ENCODE measurements at regions not wholly inside any gene's neighbourhood (a gene's known extent, or its start where the extent isn't known, plus 50 kb on each side); places are given as distances from the start of the nearest gene placed in this dataset.

DNA sequence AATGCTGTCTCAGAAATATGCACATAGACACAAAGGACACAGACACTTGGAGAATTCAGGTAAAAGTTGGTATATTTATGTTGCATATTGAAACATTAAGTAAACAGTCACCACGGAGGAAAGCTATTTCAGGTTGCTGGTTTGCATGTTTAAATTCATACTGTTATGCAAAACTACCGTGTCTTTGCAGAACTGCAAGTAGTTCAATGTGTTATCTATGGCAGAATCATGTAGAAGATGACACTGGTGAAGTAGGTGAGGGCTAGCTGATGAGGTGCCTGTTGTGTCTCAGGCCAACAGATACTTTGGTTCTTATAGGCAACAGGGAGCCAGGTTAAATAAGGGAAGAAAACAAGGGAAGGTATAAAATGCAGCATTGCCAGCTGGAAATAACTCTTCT lies 511.3 kb downstream of the DIPK2A start:
- H3K27me3 ChIP-seq (ENCODE audit: control insufficient read depth, insufficient read depth, low read length, poor library complexity, severe bottlenecking): no peaks in the 10 kb centered on the region
- WGBS, 2 experiments (ENCODE audit: insufficient coverage in 1 of 2, insufficient read length in 1 of 2): 76 to 77% methylated on average over 2 of the region's 2 CpGs
- H3K27ac Mint-ChIP-seq: no peak overlapping the region
- H3K4me3 Mint-ChIP-seq: no peak overlapping the region
- H3K36me3 ChIP-seq (ENCODE audit: control insufficient read depth, insufficient read depth, low read length): no peaks in the 10 kb centered on the region
- no peak overlapping the region for H3K9ac ChIP-seq (ENCODE audit: extremely low read depth, low read length, poor library complexity, severe bottlenecking)
- no peak overlapping the region for H3K4me3 ChIP-seq (ENCODE audit: low read length)
- H3K27me3 Mint-ChIP-seq (ENCODE audit: insufficient read depth): no peaks in the 10 kb centered on the region
- no peaks in the 10 kb centered on the region for H3K4me1 ChIP-seq (ENCODE audit: control insufficient read depth, insufficient read depth, low read length)
- H3K27ac ChIP-seq (ENCODE audit: low read depth, low read length): no peak overlapping the region
- no peaks in the 10 kb centered on the region for H3K9me3 Mint-ChIP-seq
- no peaks in the 10 kb centered on the region for H3K9me3 ChIP-seq (ENCODE audit: control insufficient read depth, low read length)
- H3K36me3 Mint-ChIP-seq (ENCODE audit: low read depth): no peaks in the 10 kb centered on the region
- no peak for DNase-seq
- no peaks in the 10 kb centered on the region for H3K4me1 Mint-ChIP-seq
- TF ChIP-seq, protein P1, sequence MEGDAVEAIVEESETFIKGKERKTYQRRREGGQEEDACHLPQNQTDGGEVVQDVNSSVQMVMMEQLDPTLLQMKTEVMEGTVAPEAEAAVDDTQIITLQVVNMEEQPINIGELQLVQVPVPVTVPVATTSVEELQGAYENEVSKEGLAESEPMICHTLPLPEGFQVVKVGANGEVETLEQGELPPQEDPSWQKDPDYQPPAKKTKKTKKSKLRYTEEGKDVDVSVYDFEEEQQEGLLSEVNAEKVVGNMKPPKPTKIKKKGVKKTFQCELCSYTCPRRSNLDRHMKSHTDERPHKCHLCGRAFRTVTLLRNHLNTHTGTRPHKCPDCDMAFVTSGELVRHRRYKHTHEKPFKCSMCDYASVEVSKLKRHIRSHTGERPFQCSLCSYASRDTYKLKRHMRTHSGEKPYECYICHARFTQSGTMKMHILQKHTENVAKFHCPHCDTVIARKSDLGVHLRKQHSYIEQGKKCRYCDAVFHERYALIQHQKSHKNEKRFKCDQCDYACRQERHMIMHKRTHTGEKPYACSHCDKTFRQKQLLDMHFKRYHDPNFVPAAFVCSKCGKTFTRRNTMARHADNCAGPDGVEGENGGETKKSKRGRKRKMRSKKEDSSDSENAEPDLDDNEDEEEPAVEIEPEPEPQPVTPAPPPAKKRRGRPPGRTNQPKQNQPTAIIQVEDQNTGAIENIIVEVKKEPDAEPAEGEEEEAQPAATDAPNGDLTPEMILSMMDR (conservative IDR thresholded peaks at IDR 0.05): no peak

GRCh38 chr3:144487011-144487410 lies 515.4 kb downstream of the DIPK2A start:
- Mint-ChIP-seq H3K9me3 (no peaks in the 10 kb centered on the region), H3K27me3 (ENCODE audit: insufficient read depth) (no peaks in the 10 kb centered on the region), H3K36me3 (ENCODE audit: low read depth) (no peaks in the 10 kb centered on the region), H3K27ac (no peak overlapping the region), H3K4me1 (no peaks in the 10 kb centered on the region), H3K4me3 (no peak overlapping the region)
- Histone ChIP-seq H3K27me3 (ENCODE audit: control insufficient read depth, insufficient read depth, low read length, poor library complexity, severe bottlenecking) (no peaks in the 10 kb centered on the region), H3K4me3 (ENCODE audit: low read length) (no peak overlapping the region), H3K9ac (ENCODE audit: extremely low read depth, low read length, poor library complexity, severe bottlenecking) (no peak overlapping the region), H3K9me3 (ENCODE audit: control insufficient read depth, low read length) (no peaks in the 10 kb centered on the region), H3K36me3 (ENCODE audit: control insufficient read depth, insufficient read depth, low read length) (no peaks in the 10 kb centered on the region), H3K27ac (ENCODE audit: low read depth, low read length) (no peak overlapping the region), H3K4me1 (ENCODE audit: control insufficient read depth, insufficient read depth, low read length) (no peaks in the 10 kb centered on the region)
- TF ChIP-seq, protein P1 (conservative IDR thresholded peaks at IDR 0.05): no peak
- DNase-seq: no peak

DNA sequence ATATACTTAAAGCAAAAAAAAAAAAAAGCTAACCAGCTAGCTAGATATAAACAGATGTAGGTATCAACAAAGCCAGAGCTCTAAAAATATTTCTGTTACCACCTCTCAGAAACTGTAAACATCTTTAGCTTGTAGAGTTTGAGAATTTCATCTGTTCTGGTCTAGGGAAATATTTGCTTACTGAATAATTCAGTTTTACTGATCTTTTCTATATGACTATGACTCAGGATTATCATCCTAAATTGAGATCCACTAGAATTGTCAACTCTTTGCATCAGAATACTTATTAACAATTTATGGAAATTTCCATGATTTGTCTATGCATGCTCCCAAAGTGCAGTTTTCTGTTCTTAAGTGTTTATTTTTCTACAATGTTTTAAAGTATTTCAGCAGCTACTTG lies 517.3 kb downstream of the DIPK2A start:
- Mint-ChIP-seq H3K36me3 (ENCODE audit: low read depth) (no peaks in the 10 kb centered on the region), H3K4me3 (no peak overlapping the region), H3K9me3 (no peaks in the 10 kb centered on the region), H3K27ac (no peak overlapping the region), H3K27me3 (ENCODE audit: insufficient read depth) (no peaks in the 10 kb centered on the region), H3K4me1 (no peaks in the 10 kb centered on the region)
- no peak overlapping the region for H3K9ac ChIP-seq (ENCODE audit: extremely low read depth, low read length, poor library complexity, severe bottlenecking)
- H3K4me3 ChIP-seq (ENCODE audit: low read length): no peak overlapping the region
- no peak overlapping the region for H3K27ac ChIP-seq (ENCODE audit: low read depth, low read length)
- TF ChIP-seq, protein P1 (conservative IDR thresholded peaks at IDR 0.05): no peak
- no peaks in the 10 kb centered on the region for H3K36me3 ChIP-seq (ENCODE audit: control insufficient read depth, insufficient read depth, low read length)
- H3K9me3 ChIP-seq (ENCODE audit: control insufficient read depth, low read length): no peaks in the 10 kb centered on the region
- H3K4me1 ChIP-seq (ENCODE audit: control insufficient read depth, insufficient read depth, low read length): no peaks in the 10 kb centered on the region
- no peaks in the 10 kb centered on the region for H3K27me3 ChIP-seq (ENCODE audit: control insufficient read depth, insufficient read depth, low read length, poor library complexity, severe bottlenecking)
- no peak for DNase-seq
